CD4-positive, alpha-beta T cell (primary cell): ENCODE measurements at regions not wholly inside any gene's neighbourhood (a gene's known extent, or its start where the extent isn't known, plus 50 kb on each side); places are given as distances from the start of the nearest gene placed in this dataset.

Source experiments
- ATAC-seq: fragments of 200-7000 bp; cut with Tn5 transposase; one replicate; pipeline ENCODE4 v1.10.0; 2022; ENCODE audit warnings: mild to moderate bottlenecking; ENCODE audit not compliant: poor library complexity
- CTCF ChIA-PET: fragments of 350-600 bp; sonication (Branson Sonifier 250); formaldehyde crosslinking; loops from one replicate; lab custom pipeline; 2021; ENCODE audit warnings: antibody characterized with exemption, inconsistent platforms; lab: Charles Lee
- POLR2A ChIA-PET: fragments of 350-600 bp; sonication (Branson Sonifier 250); formaldehyde crosslinking; loops from one replicate; lab custom pipeline; 2021; ENCODE audit warnings: antibody characterized with exemption, inconsistent platforms; lab: Charles Lee
- DNase-seq, 14 experiments: peaks; one replicate each; pipeline ENCODE4 v3.0.0-alpha.2; 2013 to 2020; ENCODE audit warnings: mixed read lengths in 2 of 14
- H3K27ac ChIP-seq, 2 donors: one replicate each; pipeline versions ENCODE4 v1.5.1 to v1.7.0; 2013; ENCODE audit warnings: low read length in 2 of 2, low read depth in 1 of 2, mild to moderate bottlenecking in 1 of 2
- H3K27me3 ChIP-seq, 2 experiments: 1 replicate in 1 of 2; 2 replicates in 1 of 2; pipeline versions ENCODE4 v1.6.1 to v1.7.0; 2013; ENCODE audit warnings: low read length in 2 of 2, control low read depth in 1 of 2, mild to moderate bottlenecking in 1 of 2, moderate library complexity in 1 of 2; ENCODE audit not compliant: insufficient read depth in 2 of 2, control insufficient read depth in 1 of 2
- H3K36me3 ChIP-seq: one replicate; pipeline ENCODE4 v1.6.1; 2013; ENCODE audit warnings: low read length, control low read depth; ENCODE audit not compliant: insufficient read depth
- H3K4me1 ChIP-seq: one replicate; pipeline ENCODE4 v1.6.1; 2013; ENCODE audit warnings: low read length, control low read depth; ENCODE audit not compliant: insufficient read depth
- H3K4me3 ChIP-seq: one replicate; pipeline ENCODE4 v1.5.1; 2013; ENCODE audit warnings: mild to moderate bottlenecking, low read length, moderate library complexity
- H3K9me3 ChIP-seq, 2 experiments: 1 replicate in 1 of 2; 2 replicates in 1 of 2; pipeline versions ENCODE4 v1.6.1 to v1.7.0; 2013; ENCODE audit warnings: low read length in 2 of 2, mild to moderate bottlenecking in 2 of 2, control low read depth in 1 of 2, moderate library complexity in 1 of 2; ENCODE audit not compliant: control insufficient read depth in 1 of 2, insufficient read depth in 1 of 2
- H3K27ac Mint-ChIP-seq: one replicate; pipeline ENCODE4 v1.8.0; 2020; ENCODE audit warnings: mixed read lengths
- H3K27me3 Mint-ChIP-seq: one replicate; pipeline ENCODE4 v1.8.0; 2021; ENCODE audit warnings: mixed read lengths
- H3K36me3 Mint-ChIP-seq: one replicate; pipeline ENCODE4 v1.8.0; 2021; ENCODE audit warnings: low read depth, mixed read lengths
- H3K4me1 Mint-ChIP-seq: one replicate; pipeline ENCODE4 v1.8.0; 2021; ENCODE audit warnings: low read depth, mixed read lengths
- H3K4me3 Mint-ChIP-seq: one replicate; pipeline ENCODE4 v1.8.0; 2020; ENCODE audit warnings: mild to moderate bottlenecking, mixed read lengths
- H3K9me3 Mint-ChIP-seq: one replicate; pipeline ENCODE4 v1.8.0; 2020; ENCODE audit warnings: mixed read lengths
- intact Hi-C, 2 experiments: fragments of 100-400 bp; cut with DNase I in 1 of 2; cut with micrococcal nuclease in 1 of 2; formaldehyde crosslinking; loops; one replicate each; pipeline versions ENCODE4 v1.15.1 to v1.9.0; 2023 to 2025; cut with DNase I, micrococcal nuclease
- TF ChIP-seq, protein P1 (sequence below): fragments of 200-600 bp; IDR thresholded peaks from one replicate; pipeline ENCODE4 v1.8.0; 2022; ENCODE audit warnings: antibody characterized with exemption, mild to moderate bottlenecking

GRCh38 chr2:6024229-6024628 is 332.0 kb downstream of the SOX11 start:
- H3K4me3 Mint-ChIP-seq: no peak overlapping the region
- intact Hi-C loops: no loop called here
- no peaks in the 10 kb centered on the region for H3K27me3 Mint-ChIP-seq
- Histone ChIP-seq H3K4me3 (no peak overlapping the region), H3K36me3 (no peaks in the 10 kb centered on the region), H3K27ac (no peak overlapping the region), H3K9me3 (no peaks in the 10 kb centered on the region), H3K27me3 (no peaks in the 10 kb centered on the region), H3K4me1 (no peaks in the 10 kb centered on the region)
- DNase-seq: no peak
- H3K36me3 Mint-ChIP-seq: no peaks in the 10 kb centered on the region
- peaks cover 4% of the 10 kb centered on the region for H3K9me3 Mint-ChIP-seq
- no peaks in the 10 kb centered on the region for H3K4me1 Mint-ChIP-seq
- ATAC-seq: no peak
- no peak overlapping the region for H3K27ac Mint-ChIP-seq
- ChIA-PET POLR2A (no interaction called here), CTCF (no interaction called here)
- TF ChIP-seq, protein P1, sequence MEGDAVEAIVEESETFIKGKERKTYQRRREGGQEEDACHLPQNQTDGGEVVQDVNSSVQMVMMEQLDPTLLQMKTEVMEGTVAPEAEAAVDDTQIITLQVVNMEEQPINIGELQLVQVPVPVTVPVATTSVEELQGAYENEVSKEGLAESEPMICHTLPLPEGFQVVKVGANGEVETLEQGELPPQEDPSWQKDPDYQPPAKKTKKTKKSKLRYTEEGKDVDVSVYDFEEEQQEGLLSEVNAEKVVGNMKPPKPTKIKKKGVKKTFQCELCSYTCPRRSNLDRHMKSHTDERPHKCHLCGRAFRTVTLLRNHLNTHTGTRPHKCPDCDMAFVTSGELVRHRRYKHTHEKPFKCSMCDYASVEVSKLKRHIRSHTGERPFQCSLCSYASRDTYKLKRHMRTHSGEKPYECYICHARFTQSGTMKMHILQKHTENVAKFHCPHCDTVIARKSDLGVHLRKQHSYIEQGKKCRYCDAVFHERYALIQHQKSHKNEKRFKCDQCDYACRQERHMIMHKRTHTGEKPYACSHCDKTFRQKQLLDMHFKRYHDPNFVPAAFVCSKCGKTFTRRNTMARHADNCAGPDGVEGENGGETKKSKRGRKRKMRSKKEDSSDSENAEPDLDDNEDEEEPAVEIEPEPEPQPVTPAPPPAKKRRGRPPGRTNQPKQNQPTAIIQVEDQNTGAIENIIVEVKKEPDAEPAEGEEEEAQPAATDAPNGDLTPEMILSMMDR: no peak

- ATAC-seq (no peak), DNase-seq (no peak)
- Mint-ChIP-seq H3K27ac (no peak overlapping the region), H3K4me3 (no peak overlapping the region), H3K36me3 (no peaks in the 10 kb centered on the region), H3K27me3 (no peaks in the 10 kb centered on the region), H3K9me3 (peaks cover 4% of the 10 kb centered on the region), H3K4me1 (no peaks in the 10 kb centered on the region)
- intact Hi-C loops: no loop called here
- CTCF ChIA-PET: no interaction called here
- POLR2A ChIA-PET: no interaction called here
- Histone ChIP-seq H3K4me1 (no peaks in the 10 kb centered on the region), H3K4me3 (no peak overlapping the region), H3K9me3 (no peaks in the 10 kb centered on the region), H3K36me3 (no peaks in the 10 kb centered on the region), H3K27ac (no peak overlapping the region), H3K27me3 (no peaks in the 10 kb centered on the region)
- TF ChIP-seq, protein P1: no peak
Observed at GRCh38 chr2:6024784-6025183, 332.6 kb downstream of the SOX11 start.

DNA sequence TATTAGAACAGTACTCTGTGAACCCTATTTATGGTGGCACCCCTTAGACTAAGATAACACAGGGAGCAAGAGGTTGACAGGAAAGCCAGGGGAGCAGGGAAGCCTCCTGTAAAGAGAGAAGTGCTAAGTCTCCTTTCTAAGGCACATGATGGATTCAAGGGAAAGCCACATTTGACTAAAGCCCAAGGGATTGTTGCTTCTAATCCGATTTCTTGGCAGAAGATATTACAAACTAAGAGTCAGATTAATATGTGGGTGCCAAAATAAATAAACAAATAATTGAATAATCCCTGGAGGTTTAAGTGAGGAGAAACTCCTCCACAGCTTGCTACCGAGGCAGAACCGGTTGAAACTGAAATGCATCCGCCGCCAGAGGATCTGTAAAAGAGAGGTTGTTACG is 333.2 kb downstream of the SOX11 start:
- H3K27me3 Mint-ChIP-seq: no peaks in the 10 kb centered on the region

More for the DNA sequence above, 333.2 kb downstream of the SOX11 start:
- no peaks in the 10 kb centered on the region for H3K9me3 ChIP-seq
- intact Hi-C loops: no loop called here
- peaks cover 4% of the 10 kb centered on the region for H3K9me3 Mint-ChIP-seq
- H3K4me1 ChIP-seq: no peaks in the 10 kb centered on the region
- no peak for ATAC-seq
- ChIA-PET CTCF (no interaction called here), POLR2A (no interaction called here)
- H3K36me3 Mint-ChIP-seq: no peaks in the 10 kb centered on the region
- H3K4me3 Mint-ChIP-seq: no peak overlapping the region
- no peak for DNase-seq
- H3K36me3 ChIP-seq: no peaks in the 10 kb centered on the region
- no peak overlapping the region for H3K4me3 ChIP-seq
- no peaks in the 10 kb centered on the region for H3K4me1 Mint-ChIP-seq
- no peak overlapping the region for H3K27ac Mint-ChIP-seq
- H3K27me3 ChIP-seq: no peaks in the 10 kb centered on the region
- TF ChIP-seq, protein P1: no peak
- no peak overlapping the region for H3K27ac ChIP-seq
